PC-9 (cell line): ENCODE measurements at regions not wholly inside any gene's neighbourhood (a gene's known extent, or its start where the extent isn't known, plus 50 kb on each side); places are given as distances from the start of the nearest gene placed in this dataset.

ENCODE experiments used
- CTCF ChIP-seq: fragments of 200-600 bp; sonication (generic); conservative IDR thresholded peaks from 2 replicates; pipeline ENCODE4 v1.6.1; 2017; ENCODE audit warnings: mixed run types, antibody characterized with exemption, mild to moderate bottlenecking, moderate library complexity
- EZH2 ChIP-seq: fragments of 200-600 bp; sonication (generic); IDR thresholded peaks from 2 replicates; pipeline ENCODE4 v1.8.0; 2017; ENCODE audit warnings: antibody characterized with exemption, low read depth

GRCh38 chr6:16840291-16840690 is 79.0 kb upstream of the ATXN1 start:
- no peak for TF ChIP-seq CTCF
- TF ChIP-seq EZH2: no peak
